SU-DHL-6 (cell line): ENCODE measurements at regions not wholly inside any gene's neighbourhood (a gene's known extent, or its start where the extent isn't known, plus 50 kb on each side); places are given as distances from the start of the nearest gene placed in this dataset.

ENCODE experiments used
- H2AFZ ChIP-seq: fragments of 200-600 bp; sonication (generic); 2 replicates; pipeline ENCODE4 v1.6.1; 2014; ENCODE audit warnings: low read depth, mild to moderate bottlenecking, moderate library complexity, mixed read lengths, antibody characterized with exemption, low read length; ENCODE audit not compliant: severe bottlenecking
- H3F3A ChIP-seq: fragments of 200-600 bp; shearing (Covaris generic); 2 replicates; pipeline ENCODE4 v1.6.0; 2016; ENCODE audit warnings: antibody characterized with exemption, mild to moderate bottlenecking; ENCODE audit not compliant: insufficient read depth
- H3K27ac ChIP-seq: fragments of 200-600 bp; sonication (generic); 2 replicates; pipeline ENCODE4 v1.5.1; 2016; ENCODE audit warnings: low read depth, mild to moderate bottlenecking, low read length, moderate library complexity, mixed read lengths
- H3K27me3 ChIP-seq: fragments of 200-600 bp; sonication (generic), shearing (Covaris generic); 2 replicates; pipeline ENCODE4 v1.6.0; 2014; ENCODE audit warnings: mild to moderate bottlenecking, low read length
- H3K36me3 ChIP-seq: fragments of 200-600 bp; sonication (generic); 2 replicates; pipeline ENCODE4 v1.6.1; 2014; ENCODE audit warnings: mild to moderate bottlenecking, low read length, mixed read lengths
- H3K4me2 ChIP-seq: fragments of 300-600, 200-600 bp; shearing (Covaris generic), sonication (generic); 2 replicates; pipeline ENCODE4 v1.6.0; 2014; ENCODE audit warnings: low read length, low read depth, mild to moderate bottlenecking; ENCODE audit not compliant: poor library complexity, severe bottlenecking
- H3K4me3 ChIP-seq: fragments of 200-600 bp; sonication (generic); 2 replicates; pipeline ENCODE4 v1.5.1; 2014; ENCODE audit warnings: antibody characterized with exemption, low read length, mild to moderate bottlenecking, mixed read lengths; ENCODE audit not compliant: insufficient read depth, poor library complexity, severe bottlenecking
- H3K79me2 ChIP-seq: fragments of 200-600 bp; sonication (generic); 2 replicates; pipeline ENCODE4 v1.6.1; 2014; ENCODE audit warnings: mild to moderate bottlenecking, low read length, moderate library complexity; ENCODE audit not compliant: insufficient read depth
- H3K9ac ChIP-seq: fragments of 200-600 bp; sonication (generic); 2 replicates; pipeline ENCODE4 v1.7.0; 2014; ENCODE audit warnings: mild to moderate bottlenecking, low read length
- H3K9me2 ChIP-seq: fragments of 200-600 bp; sonication (generic); replicated peaks from 2 replicates; pipeline ENCODE4 v1.6.1; 2014; ENCODE audit warnings: low read length; ENCODE audit not compliant: insufficient read depth
- H3K9me3 ChIP-seq: fragments of 200-600 bp; sonication (generic); 2 replicates; pipeline ENCODE4 v1.6.1; 2014; ENCODE audit warnings: low read length, mixed read lengths; ENCODE audit not compliant: insufficient read depth
- H4K20me1 ChIP-seq: fragments of 200-600 bp; sonication (generic); 2 replicates; pipeline ENCODE4 v1.6.1; 2014; ENCODE audit warnings: low read depth, mild to moderate bottlenecking, antibody characterized with exemption, low read length, moderate library complexity, mixed read lengths
- CTCF ChIP-seq: fragments of 200-600 bp; sonication (generic); IDR thresholded peaks from one replicate; pipeline ENCODE4 v1.5.1; 2017; ENCODE audit warnings: antibody characterized with exemption, mild to moderate bottlenecking, low read length, moderate library complexity; ENCODE audit not compliant: insufficient read depth, poor library complexity, severe bottlenecking
- EZH2phosphoT487 ChIP-seq: fragments of 200-600 bp; sonication (generic), shearing (Covaris generic); conservative IDR thresholded peaks from 2 replicates; pipeline ENCODE4 v1.6.1; 2018; ENCODE audit warnings: mild to moderate bottlenecking, antibody characterized with exemption, low read length, moderate library complexity, mixed read lengths

- no peak overlapping the region for H3K4me2 ChIP-seq
- H4K20me1 ChIP-seq = no peaks in the 10 kb centered on the region
- no peak overlapping the region for H3K27ac ChIP-seq
- no peaks in the 10 kb centered on the region for H3K27me3 ChIP-seq
- H3K36me3 ChIP-seq = no peaks in the 10 kb centered on the region
- no peak overlapping the region for H3K4me3 ChIP-seq
- no peak overlapping the region for H3K9ac ChIP-seq
- no peaks in the 10 kb centered on the region for H3K9me3 ChIP-seq
- no peaks in the 10 kb centered on the region for H3K9me2 ChIP-seq
- no peaks in the 10 kb centered on the region for H3K79me2 ChIP-seq
- H2AFZ ChIP-seq = no peak overlapping the region
- no peaks in the 10 kb centered on the region for H3F3A ChIP-seq
- TF ChIP-seq CTCF = no peak
- TF ChIP-seq EZH2phosphoT487 = no peak
Observed at GRCh38 chr20:56986931-56987720, 279.3 kb downstream of the BMP7 start.

- H3F3A ChIP-seq = no peaks in the 10 kb centered on the region
- TF ChIP-seq EZH2phosphoT487 = no peak
- TF ChIP-seq CTCF = no peak
- H3K79me2 ChIP-seq = no peaks in the 10 kb centered on the region
Observed at GRCh38 chr20:56987986-56988385, 278.5 kb downstream of the BMP7 start.

GRCh38 chr20:56988446-56988845, 278.0 kb downstream of the BMP7 start:
- Histone ChIP-seq H3K4me3 (no peak overlapping the region), H2AFZ (no peak overlapping the region), H3K79me2 (no peaks in the 10 kb centered on the region), H3F3A (no peaks in the 10 kb centered on the region), H4K20me1 (no peaks in the 10 kb centered on the region), H3K4me2 (no peak overlapping the region), H3K9ac (no peak overlapping the region), H3K27ac (no peak overlapping the region), H3K36me3 (no peaks in the 10 kb centered on the region), H3K9me3 (no peaks in the 10 kb centered on the region), H3K27me3 (no peaks in the 10 kb centered on the region), H3K9me2 (no peaks in the 10 kb centered on the region)
- TF ChIP-seq CTCF (no peak), EZH2phosphoT487 (no peak)

More at GRCh38 chr20:56987986-56988385, 278.5 kb downstream of the BMP7 start:
- Histone ChIP-seq H4K20me1 (no peaks in the 10 kb centered on the region), H3K9me2 (no peaks in the 10 kb centered on the region), H2AFZ (no peak overlapping the region), H3K27ac (no peak overlapping the region), H3K9ac (no peak overlapping the region), H3K4me2 (no peak overlapping the region), H3K4me3 (no peak overlapping the region), H3K9me3 (no peaks in the 10 kb centered on the region), H3K27me3 (no peaks in the 10 kb centered on the region), H3K36me3 (no peaks in the 10 kb centered on the region)
